Activated CD4-positive, alpha-beta T cell treated with anti-CD3 and anti-CD28 coated beads, Interleukin-2, amount 10 ng/mL, durations not matched to agents 7 days and 5 days (primary cell): ENCODE measurements at regions not wholly inside any gene's neighbourhood (a gene's known extent, or its start where the extent isn't known, plus 50 kb on each side); places are given as distances from the start of the nearest gene placed in this dataset.
"Not testable (repeated sequence)": the region's sequence is repeated elsewhere in the genome, so short reads cannot be mapped to it uniquely, and the experiment has no call there.

Source experiments
- CTCF ChIA-PET: fragments of 350-600 bp; sonication (Branson Sonifier 250); formaldehyde crosslinking; loops from one replicate; lab custom pipeline; 2021; ENCODE audit warnings: antibody characterized with exemption; lab: Charles Lee
- POLR2A ChIA-PET: fragments of 350-600 bp; sonication (Branson Sonifier 250); formaldehyde crosslinking; loops from one replicate; lab custom pipeline; 2021; ENCODE audit warnings: antibody characterized with exemption; lab: Charles Lee
- DNase-seq: peaks from one replicate; pipeline ENCODE4 v3.0.0-alpha.2; 2020
- H3K27ac Mint-ChIP-seq: one replicate; pipeline ENCODE4 v1.8.0; 2021; ENCODE audit warnings: mild to moderate bottlenecking, moderate library complexity, mixed read lengths
- H3K27me3 Mint-ChIP-seq: one replicate; pipeline ENCODE4 v1.8.0; 2021; ENCODE audit warnings: mixed read lengths
- H3K36me3 Mint-ChIP-seq: one replicate; pipeline ENCODE4 v1.8.0; 2021; ENCODE audit warnings: low read depth, mixed read lengths
- H3K4me1 Mint-ChIP-seq: one replicate; pipeline ENCODE4 v1.8.0; 2021; ENCODE audit warnings: mixed read lengths
- H3K4me3 Mint-ChIP-seq: one replicate; pipeline ENCODE4 v1.8.0; 2021; ENCODE audit warnings: mild to moderate bottlenecking, moderate library complexity, mixed read lengths
- H3K9me3 Mint-ChIP-seq: one replicate; pipeline ENCODE4 v1.8.0; 2021; ENCODE audit warnings: mixed read lengths

DNA sequence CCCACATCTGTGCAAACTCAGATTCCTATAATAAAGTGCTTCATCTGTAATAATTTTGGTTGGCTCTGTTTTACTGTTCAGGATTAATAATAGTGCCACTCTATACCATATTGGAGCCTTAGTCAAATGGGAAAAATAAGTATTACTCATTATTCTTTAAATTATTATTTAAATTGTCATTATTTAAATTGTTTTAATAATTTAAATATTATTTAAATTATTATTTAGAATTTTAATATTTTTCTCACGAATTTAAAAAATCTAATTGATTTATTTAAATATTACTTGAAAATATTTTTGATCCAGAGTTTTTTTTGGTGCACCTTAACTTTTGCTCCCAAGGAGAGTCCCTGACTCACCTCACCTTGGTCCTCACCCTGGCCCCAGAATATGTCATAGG lies 245.7 kb upstream of the MDGA2 start:
- Mint-ChIP-seq H3K27ac (no peak overlapping the region), H3K4me3 (no peak overlapping the region), H3K4me1 (no peaks in the 10 kb centered on the region), H3K9me3 (peaks cover under 1% of the 10 kb centered on the region), H3K27me3 (no peaks in the 10 kb centered on the region), H3K36me3 (no peaks in the 10 kb centered on the region)
- CTCF ChIA-PET = no interaction called here
- no peak for DNase-seq
- POLR2A ChIA-PET = no interaction called here

DNA sequence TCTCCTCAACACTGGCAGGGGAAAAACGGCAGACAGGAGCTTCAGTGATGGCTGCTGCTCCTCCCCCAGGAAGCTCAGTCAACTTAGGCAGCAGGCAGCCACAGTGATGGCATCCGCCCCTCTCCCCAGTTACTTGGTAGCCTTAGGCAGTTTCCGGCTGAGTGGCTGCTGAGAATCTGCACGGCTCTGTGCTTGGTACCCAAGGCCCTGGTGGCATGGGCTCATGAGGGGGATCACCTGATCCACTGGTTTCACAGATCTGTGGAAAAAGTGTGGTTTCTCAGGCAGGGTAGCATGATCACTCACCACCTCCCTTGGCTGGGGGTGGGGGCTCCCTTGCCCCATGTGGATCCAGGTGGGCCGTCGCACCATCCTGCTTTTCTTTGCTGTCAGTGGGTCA lies 244.6 kb upstream of the MDGA2 start:
- CTCF ChIA-PET = no interaction called here
- H3K4me3 Mint-ChIP-seq = no peak overlapping the region

DNA sequence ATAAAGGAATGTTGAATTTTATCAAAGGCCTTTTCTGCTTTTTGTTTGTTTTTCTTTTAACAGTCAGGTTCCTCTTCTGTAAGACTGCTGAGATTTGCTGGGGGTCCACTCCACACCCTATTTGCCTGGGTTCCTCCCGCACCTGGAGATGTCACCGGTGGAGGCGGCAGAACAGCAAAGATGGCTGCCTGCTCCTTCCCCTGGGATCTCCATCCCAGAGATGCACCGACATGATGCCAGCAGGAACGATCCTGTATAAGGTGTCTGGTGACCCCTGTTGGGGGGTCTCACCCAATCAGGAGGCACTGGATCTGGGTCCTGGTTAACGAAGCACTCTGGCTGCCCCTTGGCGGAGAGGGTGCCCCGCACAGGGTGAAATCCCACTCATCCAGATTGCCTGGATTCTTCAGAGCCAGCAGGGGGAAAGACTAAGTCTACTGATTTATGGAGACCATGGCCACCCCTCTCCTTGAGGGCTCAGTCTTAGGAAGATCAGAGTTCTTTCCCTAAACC lies 244.0 kb upstream of the MDGA2 start:
- Mint-ChIP-seq H3K36me3 (no peaks in the 10 kb centered on the region), H3K27ac (no peak overlapping the region), H3K9me3 (no peaks in the 10 kb centered on the region), H3K27me3 (no peaks in the 10 kb centered on the region), H3K4me1 (no peaks in the 10 kb centered on the region), H3K4me3 (no peak overlapping the region)
- ChIA-PET CTCF (no interaction called here), POLR2A (no interaction called here)
- DNase-seq = no peak

More for the DNA sequence above, 244.6 kb upstream of the MDGA2 start:
- H3K4me1 Mint-ChIP-seq = no peaks in the 10 kb centered on the region
- DNase-seq = no peak
- POLR2A ChIA-PET = no interaction called here
- H3K27me3 Mint-ChIP-seq = no peaks in the 10 kb centered on the region
- no peak overlapping the region for H3K27ac Mint-ChIP-seq
- no peaks in the 10 kb centered on the region for H3K9me3 Mint-ChIP-seq
- H3K36me3 Mint-ChIP-seq = no peaks in the 10 kb centered on the region

DNA sequence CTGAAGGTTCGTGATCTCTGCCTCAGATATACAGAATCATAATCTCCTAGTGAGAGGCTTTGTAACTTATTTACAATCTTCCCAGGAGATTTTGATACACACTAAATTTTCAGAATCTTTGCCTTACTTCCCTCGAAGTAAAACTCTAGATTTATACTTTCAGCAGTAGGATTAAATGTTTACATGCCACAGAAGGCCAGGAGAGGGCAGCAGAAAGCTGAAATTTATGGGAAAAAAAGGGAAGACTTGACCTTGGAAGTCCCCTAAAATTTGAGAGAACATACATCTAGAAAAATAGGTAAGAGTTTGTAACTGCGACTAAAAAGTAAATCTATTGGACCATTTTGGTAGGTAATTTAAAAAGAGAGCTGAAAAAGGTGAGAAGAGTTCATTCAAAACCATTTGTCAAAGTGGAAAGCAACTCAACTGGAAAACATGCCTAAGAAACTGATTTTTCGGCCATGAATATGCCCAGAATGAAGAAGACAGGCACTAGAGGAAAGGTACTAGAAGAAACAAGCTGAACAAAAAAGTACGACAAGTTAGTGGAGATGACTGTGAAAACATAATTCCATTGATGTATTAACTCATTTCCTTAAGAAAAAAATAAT lies 242.0 kb upstream of the MDGA2 start:
- H3K9me3 Mint-ChIP-seq = no peaks in the 10 kb centered on the region
- no peaks in the 10 kb centered on the region for H3K36me3 Mint-ChIP-seq
- ChIA-PET CTCF (no interaction called here), POLR2A (no interaction called here)
- no peaks in the 10 kb centered on the region for H3K27me3 Mint-ChIP-seq
- DNase-seq = no peak
- no peaks in the 10 kb centered on the region for H3K4me1 Mint-ChIP-seq
- no peak overlapping the region for H3K27ac Mint-ChIP-seq
- H3K4me3 Mint-ChIP-seq = no peak overlapping the region

DNA sequence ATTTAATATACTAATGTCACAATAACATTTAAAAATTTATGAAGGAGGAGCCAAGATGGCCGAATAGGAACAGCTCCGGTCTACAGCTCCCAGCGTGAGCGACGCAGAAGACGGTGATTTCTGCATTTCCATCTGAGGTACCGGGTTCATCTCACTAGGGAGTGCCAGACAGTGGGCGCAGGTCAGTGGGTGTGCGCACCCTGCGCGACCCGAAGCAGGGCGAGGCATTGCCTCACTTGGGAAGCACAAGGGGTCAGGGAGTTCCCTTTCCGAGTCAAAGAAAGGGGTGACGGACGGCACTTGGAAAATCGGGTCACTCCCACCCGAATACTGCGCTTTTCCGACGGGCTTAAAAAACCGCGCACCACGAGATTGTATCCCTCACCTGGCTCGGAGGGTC lies 225.7 kb upstream of the MDGA2 start:
- H3K9me3 Mint-ChIP-seq, CTCF ChIA-PET, H3K4me3 Mint-ChIP-seq, H3K27me3 Mint-ChIP-seq, H3K36me3 Mint-ChIP-seq, H3K27ac Mint-ChIP-seq, H3K4me1 Mint-ChIP-seq, POLR2A ChIA-PET, DNase-seq: not testable (repeated sequence)

DNA sequence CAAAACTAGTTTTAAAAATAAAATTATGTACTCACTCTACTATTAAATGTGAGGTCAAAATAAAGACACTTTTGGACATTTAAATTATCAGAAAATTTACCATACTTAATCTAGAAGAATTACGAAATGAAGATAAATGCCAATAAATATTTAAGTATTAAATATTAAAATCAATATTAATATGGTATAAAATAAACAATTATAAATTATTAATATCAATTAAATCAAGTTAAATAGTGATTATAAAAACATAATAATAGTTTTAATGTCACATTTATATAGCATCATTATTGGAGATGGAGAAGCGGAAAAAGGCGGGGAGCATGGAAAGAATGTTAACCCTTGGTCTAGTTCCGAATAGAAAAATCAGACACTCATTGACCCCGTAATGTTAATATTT lies 224.3 kb upstream of the MDGA2 start:
- DNase-seq = no peak
- Mint-ChIP-seq H3K9me3 (peaks cover 6% of the 10 kb centered on the region), H3K4me1 (no peaks in the 10 kb centered on the region), H3K36me3 (no peaks in the 10 kb centered on the region), H3K27me3 (no peaks in the 10 kb centered on the region), H3K4me3 (no peak overlapping the region), H3K27ac (no peak overlapping the region)
- ChIA-PET CTCF (no interaction called here), POLR2A (no interaction called here)

DNA sequence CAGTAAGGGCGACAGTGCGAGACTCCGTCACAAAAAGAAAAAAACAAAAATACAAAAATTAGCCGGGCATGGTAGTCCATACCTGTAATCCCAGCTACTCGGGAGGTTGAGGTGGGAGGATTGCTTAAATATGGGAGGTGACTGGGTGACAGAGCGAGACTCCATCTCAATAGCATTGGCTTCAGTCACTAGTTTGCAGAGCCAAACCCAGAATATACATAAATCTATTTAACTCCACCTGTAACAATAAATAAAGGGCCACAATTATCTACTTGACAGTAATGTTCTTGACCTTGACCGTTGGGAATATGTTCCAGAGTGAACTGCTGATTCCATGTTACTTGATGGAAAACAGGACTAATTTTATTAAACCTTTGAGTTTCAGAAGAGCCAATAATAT lies 198.9 kb upstream of the MDGA2 start:
- H3K9me3 Mint-ChIP-seq = peaks cover 8% of the 10 kb centered on the region
- DNase-seq = no peak
- H3K4me3 Mint-ChIP-seq = no peak overlapping the region
- no peaks in the 10 kb centered on the region for H3K4me1 Mint-ChIP-seq
- no peaks in the 10 kb centered on the region for H3K36me3 Mint-ChIP-seq
- ChIA-PET POLR2A (no interaction called here), CTCF (no interaction called here)
- H3K27ac Mint-ChIP-seq = no peak overlapping the region
- no peaks in the 10 kb centered on the region for H3K27me3 Mint-ChIP-seq

DNA sequence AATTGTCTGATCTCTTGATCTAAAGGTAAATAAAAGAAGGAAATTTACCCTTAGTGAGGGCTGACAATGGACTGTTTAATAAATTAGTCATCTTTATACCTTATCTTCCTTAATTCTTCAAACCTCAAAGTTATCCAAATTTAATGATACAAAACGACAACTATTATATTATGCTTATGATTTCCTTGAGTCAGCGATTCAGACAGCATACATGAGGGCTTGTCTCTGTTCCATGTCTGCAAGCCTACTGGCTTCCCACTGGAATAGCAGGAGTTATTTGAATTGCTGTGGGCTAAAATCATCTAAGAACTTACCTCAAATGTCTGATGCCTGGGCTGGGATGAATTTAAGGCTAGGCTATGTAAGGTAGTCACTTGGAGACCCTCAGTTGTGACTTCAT lies 197.2 kb upstream of the MDGA2 start:
- Mint-ChIP-seq H3K27me3 (no peaks in the 10 kb centered on the region), H3K27ac (no peak overlapping the region), H3K9me3 (peaks cover 3% of the 10 kb centered on the region), H3K36me3 (no peaks in the 10 kb centered on the region), H3K4me3 (no peak overlapping the region), H3K4me1 (no peaks in the 10 kb centered on the region)
- no peak for DNase-seq
- ChIA-PET CTCF (no interaction called here), POLR2A (no interaction called here)

DNA sequence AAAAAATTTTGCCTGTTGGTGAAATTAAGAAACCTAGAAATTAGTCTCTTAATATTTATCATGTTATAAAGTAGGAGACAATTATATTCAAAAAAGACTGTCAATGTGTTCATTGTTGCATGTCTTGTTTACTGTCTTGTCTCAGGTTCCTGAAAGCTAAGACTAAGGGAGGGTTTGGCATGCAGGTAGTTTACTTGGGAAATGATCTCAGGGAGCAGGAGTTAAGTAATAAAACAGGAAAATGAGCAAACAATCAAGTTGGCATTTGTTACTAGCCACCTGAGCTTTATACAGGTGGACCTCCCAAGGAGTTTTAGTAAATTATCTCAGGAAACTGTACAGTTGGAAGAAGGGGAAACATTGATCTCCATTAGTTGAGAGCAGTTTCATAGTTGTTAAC lies 188.0 kb upstream of the MDGA2 start:
- ChIA-PET CTCF (no interaction called here), POLR2A (no interaction called here)
- no peaks in the 10 kb centered on the region for H3K4me1 Mint-ChIP-seq
- no peaks in the 10 kb centered on the region for H3K36me3 Mint-ChIP-seq
- no peak overlapping the region for H3K27ac Mint-ChIP-seq
- H3K9me3 Mint-ChIP-seq = peaks cover 4% of the 10 kb centered on the region
- no peak for DNase-seq
- no peak overlapping the region for H3K4me3 Mint-ChIP-seq
- H3K27me3 Mint-ChIP-seq = no peaks in the 10 kb centered on the region

DNA sequence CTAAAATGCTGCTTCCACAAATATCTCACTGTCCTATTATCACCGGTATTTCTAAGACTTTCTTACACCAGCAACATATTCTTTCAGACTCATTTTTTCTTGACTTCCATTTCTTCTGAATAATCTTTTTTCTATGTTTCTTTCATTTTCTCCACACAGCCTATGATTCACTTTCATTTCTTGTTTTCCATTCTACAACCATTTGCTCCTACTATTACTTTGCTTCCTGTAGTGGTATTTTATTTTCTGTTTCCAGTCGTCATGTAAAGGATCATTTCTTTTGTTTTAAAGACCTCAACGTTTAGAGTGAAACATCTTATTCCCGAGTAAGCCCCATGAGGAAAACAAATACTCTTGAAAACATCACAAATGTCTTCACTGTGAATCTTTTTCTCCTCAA lies 182.2 kb upstream of the MDGA2 start:
- H3K36me3 Mint-ChIP-seq = no peaks in the 10 kb centered on the region
- no peak overlapping the region for H3K4me3 Mint-ChIP-seq
- CTCF ChIA-PET = no interaction called here
- no peak overlapping the region for H3K27ac Mint-ChIP-seq
- no peaks in the 10 kb centered on the region for H3K4me1 Mint-ChIP-seq
- DNase-seq = no peak
- peaks cover 4% of the 10 kb centered on the region for H3K9me3 Mint-ChIP-seq
- POLR2A ChIA-PET = no interaction called here
- no peaks in the 10 kb centered on the region for H3K27me3 Mint-ChIP-seq

DNA sequence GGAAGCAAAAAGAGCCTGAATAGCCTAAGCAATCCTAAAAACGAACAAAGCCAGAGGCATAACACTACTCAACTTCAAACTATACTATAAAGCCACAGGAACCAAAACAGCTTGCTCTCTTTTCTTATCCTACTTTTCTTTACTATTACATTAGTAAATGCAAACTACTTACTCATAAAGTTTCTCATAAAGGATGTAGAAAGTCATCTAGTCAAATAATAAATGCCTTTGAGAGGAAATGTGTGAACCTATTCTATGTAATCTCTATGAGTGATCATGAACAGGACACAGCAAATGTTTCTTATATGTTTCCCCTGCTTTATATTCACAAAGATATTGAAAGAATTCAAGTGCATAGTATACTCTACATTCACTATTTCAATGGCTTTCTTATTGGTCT lies 176.9 kb upstream of the MDGA2 start:
- Mint-ChIP-seq H3K36me3 (no peaks in the 10 kb centered on the region), H3K9me3 (peaks cover 4% of the 10 kb centered on the region), H3K4me1 (no peaks in the 10 kb centered on the region), H3K27ac (no peak overlapping the region), H3K4me3 (no peak overlapping the region), H3K27me3 (no peaks in the 10 kb centered on the region)
- POLR2A ChIA-PET = no interaction called here
- no peak for DNase-seq
- CTCF ChIA-PET = no interaction called here

DNA sequence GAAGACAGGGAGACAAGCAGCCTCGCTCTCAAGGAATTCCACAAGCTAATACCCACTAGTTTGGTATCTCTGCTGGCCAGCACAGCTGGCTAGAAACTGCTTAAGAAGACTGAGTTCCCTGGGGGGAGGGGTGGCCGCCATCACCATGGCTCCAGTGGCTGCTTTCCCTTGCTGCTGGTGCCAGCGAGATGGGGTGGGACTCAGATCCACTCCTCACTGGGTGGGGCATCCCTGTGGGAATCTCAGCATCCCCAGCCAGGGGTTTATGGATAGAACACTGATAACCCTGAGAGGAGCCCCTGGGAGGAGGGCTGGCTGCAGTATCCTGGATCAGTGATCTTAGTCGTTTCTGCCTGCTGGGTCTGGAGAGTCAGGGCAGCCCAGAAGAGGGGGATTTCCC lies 170.6 kb upstream of the MDGA2 start:
- H3K4me3 Mint-ChIP-seq = no peak overlapping the region
- no peak overlapping the region for H3K27ac Mint-ChIP-seq
- no peaks in the 10 kb centered on the region for H3K27me3 Mint-ChIP-seq
- DNase-seq = no peak
- POLR2A ChIA-PET = no interaction called here
- H3K9me3 Mint-ChIP-seq = peaks cover 12% of the 10 kb centered on the region
- no peaks in the 10 kb centered on the region for H3K36me3 Mint-ChIP-seq
- CTCF ChIA-PET = interaction anchor here (0.7 kb wide), 1 partner anchor 209 kb away, joined by 3 read pairs; no protein-coding TSS in a partner anchor
- no peaks in the 10 kb centered on the region for H3K4me1 Mint-ChIP-seq

DNA sequence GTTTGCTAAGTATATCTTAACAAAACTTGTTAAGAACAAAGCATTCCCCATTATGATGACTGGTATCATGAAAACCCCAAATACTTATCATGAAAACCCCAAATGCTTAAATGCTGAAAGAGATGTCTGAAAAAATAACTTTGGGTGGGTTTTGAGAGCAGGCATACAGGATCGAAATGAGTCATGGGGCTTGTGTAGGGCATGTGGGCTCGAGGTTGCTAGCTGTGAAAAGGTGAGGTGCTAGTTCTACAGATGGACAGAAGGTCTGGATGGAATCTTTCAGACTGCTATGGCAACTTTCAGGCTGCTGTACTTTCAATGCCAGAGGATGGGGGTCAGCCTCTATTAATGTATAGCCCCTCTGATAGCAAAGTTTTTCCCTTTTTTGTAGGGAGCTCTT lies 167.8 kb upstream of the MDGA2 start:
- Mint-ChIP-seq H3K27ac (no peak overlapping the region), H3K4me3 (no peak overlapping the region), H3K27me3 (no peaks in the 10 kb centered on the region), H3K4me1 (no peaks in the 10 kb centered on the region), H3K36me3 (no peaks in the 10 kb centered on the region), H3K9me3 (peaks cover 11% of the 10 kb centered on the region)
- ChIA-PET CTCF (no interaction called here), POLR2A (no interaction called here)
- no peak for DNase-seq

DNA sequence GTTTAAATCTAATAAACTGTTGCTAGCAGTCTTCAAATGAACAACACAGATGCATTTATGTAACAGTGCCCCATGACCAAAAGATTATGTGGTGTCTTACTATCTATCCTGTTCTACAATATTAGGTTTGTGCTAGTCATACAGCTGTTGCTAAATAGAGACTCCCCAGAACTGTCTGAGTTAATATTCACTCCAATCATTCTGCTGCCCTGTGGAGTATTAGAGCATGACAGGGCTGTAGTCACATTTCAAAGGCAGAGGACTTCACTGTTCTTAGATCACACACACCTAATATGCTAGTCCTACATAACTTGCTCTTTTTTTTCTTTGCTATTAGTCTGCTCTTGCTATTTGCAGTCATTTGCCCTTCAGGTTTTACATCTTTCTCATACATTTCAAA lies 157.6 kb upstream of the MDGA2 start:
- DNase-seq = no peak
- H3K36me3 Mint-ChIP-seq = no peaks in the 10 kb centered on the region
- no peaks in the 10 kb centered on the region for H3K9me3 Mint-ChIP-seq
- ChIA-PET POLR2A (no interaction called here), CTCF (interaction anchor here (0.7 kb wide), 1 partner anchor 11 kb away, joined by 3 read pairs; no protein-coding TSS in a partner anchor)
- no peak overlapping the region for H3K27ac Mint-ChIP-seq
- no peak overlapping the region for H3K4me3 Mint-ChIP-seq
- H3K4me1 Mint-ChIP-seq = no peaks in the 10 kb centered on the region
- H3K27me3 Mint-ChIP-seq = no peaks in the 10 kb centered on the region
